ENCODE measurements at regions not wholly inside any gene's neighbourhood (a gene's known extent, or its start where the extent isn't known, plus 50 kb on each side); places are given as distances from the start of the nearest gene placed in this dataset.

DNA sequence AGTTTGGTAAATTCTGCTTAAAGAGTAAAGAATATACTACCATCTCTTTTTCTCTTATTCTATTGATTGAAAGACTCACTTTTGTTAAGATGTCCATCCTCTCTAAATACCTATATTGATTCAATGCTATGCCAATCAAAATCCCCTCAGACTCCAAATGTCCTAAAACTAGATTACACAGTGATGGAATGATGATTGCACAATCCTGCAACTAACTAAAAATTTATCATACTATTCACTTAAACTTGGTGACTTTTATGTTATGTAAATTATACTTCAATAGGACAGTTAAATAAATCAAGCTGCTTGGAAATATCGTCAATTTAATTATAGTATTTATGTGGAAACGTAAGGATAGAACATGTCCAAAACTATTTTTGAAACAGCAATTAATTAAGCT, 2765.1 kb upstream of the PCDH20 start:
- Mint-ChIP-seq H3K4me1 (no peaks in the 10 kb centered on the region), H3K27me3 (ENCODE audit: insufficient read depth, low read depth, poor library complexity) (no peaks in the 10 kb centered on the region), H3K36me3 (ENCODE audit: low read depth) (no peaks in the 10 kb centered on the region), H3K4me3 (no peak overlapping the region), H3K9me3 (no peaks in the 10 kb centered on the region), H3K27ac (no peak overlapping the region)
- Histone ChIP-seq H3K79me2 (replicated peaks; ENCODE audit: insufficient read depth) (no peaks in the 10 kb centered on the region), H3F3A (replicated peaks; ENCODE audit: low read depth) (no peaks in the 10 kb centered on the region), H3K36me3 (ENCODE audit: insufficient read depth) (no peaks in the 10 kb centered on the region), H3K27ac (ENCODE audit: low read depth) (no peak overlapping the region), H3K27me3 (ENCODE audit: insufficient read depth) (no peaks in the 10 kb centered on the region), H3K9me2 (ENCODE audit: insufficient read depth) (no peaks in the 10 kb centered on the region; the same call in 1 of the 2 replicates), H3K4me1 (ENCODE audit: insufficient read depth) (no peaks in the 10 kb centered on the region), H4K20me1 (replicated peaks; ENCODE audit: insufficient read depth) (no peaks in the 10 kb centered on the region), H2AFZ (no peak overlapping the region), H3K4me3 (no peak overlapping the region), H3K4me2 (no peak overlapping the region)
- no peak for DNase-seq (ENCODE audit: low spot score)
- no peak for ATAC-seq
- TF ChIP-seq, protein P1, sequence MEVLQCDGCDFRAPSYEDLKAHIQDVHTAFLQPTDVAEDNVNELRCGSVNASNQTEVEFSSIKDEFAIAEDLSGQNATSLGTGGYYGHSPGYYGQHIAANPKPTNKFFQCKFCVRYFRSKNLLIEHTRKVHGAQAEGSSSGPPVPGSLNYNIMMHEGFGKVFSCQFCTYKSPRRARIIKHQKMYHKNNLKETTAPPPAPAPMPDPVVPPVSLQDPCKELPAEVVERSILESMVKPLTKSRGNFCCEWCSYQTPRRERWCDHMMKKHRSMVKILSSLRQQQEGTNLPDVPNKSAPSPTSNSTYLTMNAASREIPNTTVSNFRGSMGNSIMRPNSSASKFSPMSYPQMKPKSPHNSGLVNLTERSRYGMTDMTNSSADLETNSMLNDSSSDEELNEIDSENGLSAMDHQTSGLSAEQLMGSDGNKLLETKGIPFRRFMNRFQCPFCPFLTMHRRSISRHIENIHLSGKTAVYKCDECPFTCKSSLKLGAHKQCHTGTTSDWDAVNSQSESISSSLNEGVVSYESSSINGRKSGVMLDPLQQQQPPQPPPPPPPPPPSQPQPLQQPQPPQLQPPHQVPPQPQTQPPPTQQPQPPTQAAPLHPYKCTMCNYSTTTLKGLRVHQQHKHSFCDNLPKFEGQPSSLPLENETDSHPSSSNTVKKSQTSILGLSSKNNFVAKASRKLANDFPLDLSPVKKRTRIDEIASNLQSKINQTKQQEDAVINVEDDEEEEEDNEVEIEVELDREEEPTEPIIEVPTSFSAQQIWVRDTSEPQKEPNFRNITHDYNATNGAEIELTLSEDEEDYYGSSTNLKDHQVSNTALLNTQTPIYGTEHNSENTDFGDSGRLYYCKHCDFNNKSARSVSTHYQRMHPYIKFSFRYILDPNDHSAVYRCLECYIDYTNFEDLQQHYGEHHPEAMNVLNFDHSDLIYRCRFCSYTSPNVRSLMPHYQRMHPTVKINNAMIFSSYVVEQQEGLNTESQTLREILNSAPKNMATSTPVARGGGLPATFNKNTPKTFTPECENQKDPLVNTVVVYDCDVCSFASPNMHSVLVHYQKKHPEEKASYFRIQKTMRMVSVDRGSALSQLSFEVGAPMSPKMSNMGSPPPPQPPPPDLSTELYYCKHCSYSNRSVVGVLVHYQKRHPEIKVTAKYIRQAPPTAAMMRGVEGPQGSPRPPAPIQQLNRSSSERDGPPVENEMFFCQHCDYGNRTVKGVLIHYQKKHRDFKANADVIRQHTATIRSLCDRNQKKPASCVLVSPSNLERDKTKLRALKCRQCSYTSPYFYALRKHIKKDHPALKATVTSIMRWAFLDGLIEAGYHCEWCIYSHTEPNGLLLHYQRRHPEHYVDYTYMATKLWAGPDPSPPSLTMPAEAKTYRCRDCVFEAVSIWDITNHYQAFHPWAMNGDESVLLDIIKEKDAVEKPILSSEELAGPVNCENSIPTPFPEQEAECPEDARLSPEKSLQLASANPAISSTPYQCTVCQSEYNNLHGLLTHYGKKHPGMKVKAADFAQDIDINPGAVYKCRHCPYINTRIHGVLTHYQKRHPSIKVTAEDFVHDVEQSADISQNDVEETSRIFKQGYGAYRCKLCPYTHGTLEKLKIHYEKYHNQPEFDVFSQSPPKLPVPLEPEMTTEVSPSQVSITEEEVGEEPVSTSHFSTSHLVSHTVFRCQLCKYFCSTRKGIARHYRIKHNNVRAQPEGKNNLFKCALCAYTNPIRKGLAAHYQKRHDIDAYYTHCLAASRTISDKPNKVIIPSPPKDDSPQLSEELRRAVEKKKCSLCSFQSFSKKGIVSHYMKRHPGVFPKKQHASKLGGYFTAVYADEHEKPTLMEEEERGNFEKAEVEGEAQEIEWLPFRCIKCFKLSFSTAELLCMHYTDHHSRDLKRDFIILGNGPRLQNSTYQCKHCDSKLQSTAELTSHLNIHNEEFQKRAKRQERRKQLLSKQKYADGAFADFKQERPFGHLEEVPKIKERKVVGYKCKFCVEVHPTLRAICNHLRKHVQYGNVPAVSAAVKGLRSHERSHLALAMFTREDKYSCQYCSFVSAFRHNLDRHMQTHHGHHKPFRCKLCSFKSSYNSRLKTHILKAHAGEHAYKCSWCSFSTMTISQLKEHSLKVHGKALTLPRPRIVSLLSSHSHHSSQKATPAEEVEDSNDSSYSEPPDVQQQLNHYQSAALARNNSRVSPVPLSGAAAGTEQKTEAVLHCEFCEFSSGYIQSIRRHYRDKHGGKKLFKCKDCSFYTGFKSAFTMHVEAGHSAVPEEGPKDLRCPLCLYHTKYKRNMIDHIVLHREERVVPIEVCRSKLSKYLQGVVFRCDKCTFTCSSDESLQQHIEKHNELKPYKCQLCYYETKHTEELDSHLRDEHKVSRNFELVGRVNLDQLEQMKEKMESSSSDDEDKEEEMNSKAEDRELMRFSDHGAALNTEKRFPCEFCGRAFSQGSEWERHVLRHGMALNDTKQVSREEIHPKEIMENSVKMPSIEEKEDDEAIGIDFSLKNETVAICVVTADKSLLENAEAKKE (CRISPR knock-in tag; IDR thresholded peaks at IDR 0.05), result no peak
- TF ChIP-seq STAT1 (IDR thresholded peaks at IDR 0.05; ENCODE audit: unreplicated experiment), result no peak
- TF ChIP-seq EZH2 (IDR thresholded peaks at IDR 0.05; ENCODE audit: low read depth, unreplicated experiment), result no peak
- TF ChIP-seq ETS1 (IDR thresholded peaks at IDR 0.05), result no peak
- no peak for TF ChIP-seq JUNB (IDR thresholded peaks at IDR 0.05; ENCODE audit: unreplicated experiment)

GRCh38 chr13:64165826-64166225, 2750.2 kb upstream of the PCDH20 start:
- Histone ChIP-seq H3K27me3 (ENCODE audit: insufficient read depth) (no peaks in the 10 kb centered on the region), H3K9me2 (ENCODE audit: insufficient read depth) (no peaks in the 10 kb centered on the region), H3K27ac (ENCODE audit: low read depth) (no peak overlapping the region), H3F3A (replicated peaks; ENCODE audit: low read depth) (no peaks in the 10 kb centered on the region), H3K4me1 (ENCODE audit: insufficient read depth) (no peaks in the 10 kb centered on the region), H3K79me2 (replicated peaks; ENCODE audit: insufficient read depth) (no peaks in the 10 kb centered on the region), H4K20me1 (replicated peaks; ENCODE audit: insufficient read depth) (no peaks in the 10 kb centered on the region), H3K36me3 (ENCODE audit: insufficient read depth) (no peaks in the 10 kb centered on the region), H3K4me3 (no peak overlapping the region), H2AFZ (no peak overlapping the region), H3K4me2 (no peak overlapping the region)
- ATAC-seq (no peak), DNase-seq (ENCODE audit: low spot score) (no peak)
- TF ChIP-seq EZH2 (IDR thresholded peaks at IDR 0.05; ENCODE audit: low read depth, unreplicated experiment) (no peak), POLR2AphosphoS5 (IDR thresholded peaks at IDR 0.05; ENCODE audit: low read depth) (no peak), REST (IDR thresholded peaks at IDR 0.05; ENCODE audit: unreplicated experiment) (no peak), ZNF114 (CRISPR knock-in tag; IDR thresholded peaks at IDR 0.05) (no peak)
- H3K27ac Mint-ChIP-seq, result no peak overlapping the region
- H3K9me3 Mint-ChIP-seq, result no peaks in the 10 kb centered on the region
- no peak overlapping the region for H3K4me3 Mint-ChIP-seq
- H3K4me1 Mint-ChIP-seq, result no peaks in the 10 kb centered on the region
- H3K36me3 Mint-ChIP-seq (ENCODE audit: low read depth), result no peaks in the 10 kb centered on the region
- no peaks in the 10 kb centered on the region for H3K27me3 Mint-ChIP-seq (ENCODE audit: insufficient read depth, low read depth, poor library complexity)

All from GM23338 (cell line).